AG09309 (cell line): ENCODE measurements at regions not wholly inside any gene's neighbourhood (a gene's known extent, or its start where the extent isn't known, plus 50 kb on each side); places are given as distances from the start of the nearest gene placed in this dataset.
A peak's percentile ranks its signal among the peaks of the same experiment; 100 is the strongest.

ENCODE experiments used
- DNase-seq: peaks from one replicate; pipeline ENCODE4 v3.0.0-alpha.2; 2010; ENCODE audit warnings: low read depth
- H3K4me3 ChIP-seq: 2 replicates; pipeline ENCODE4 v1.5.1; 2011; ENCODE audit warnings: mild to moderate bottlenecking, low read depth, low read length, moderate library complexity; ENCODE audit not compliant: control insufficient read depth
- CTCF ChIP-seq: IDR thresholded peaks from 2 replicates; pipeline ENCODE4 v1.5.1; 2011; ENCODE audit warnings: mild to moderate bottlenecking, low read depth, low read length, inconsistent platforms; ENCODE audit not compliant: insufficient read depth, control insufficient read depth; ENCODE audit errors: missing control alignments

GRCh38 chr6:73951183-73951582 lies 255.2 kb downstream of the CD109 start:
- H3K4me3 ChIP-seq = no peak overlapping the region
- no peak for TF ChIP-seq CTCF
- no peak for DNase-seq

GRCh38 chr6:73943930-73944652 lies 248.1 kb downstream of the CD109 start:
- no peak for TF ChIP-seq CTCF
- DNase-seq = no peak
- no peak overlapping the region for H3K4me3 ChIP-seq

- no peak for DNase-seq
- H3K4me3 ChIP-seq = no peak overlapping the region
- no peak for TF ChIP-seq CTCF
Observed at GRCh38 chr6:73943411-73943810, 247.4 kb downstream of the CD109 start.

GRCh38 chr6:73942592-73943186 lies 246.7 kb downstream of the CD109 start:
- TF ChIP-seq CTCF = peak; percentile 17
- no peak for DNase-seq

GRCh38 chr6:73941892-73942291 lies 245.9 kb downstream of the CD109 start:
- TF ChIP-seq CTCF = no peak
- H3K4me3 ChIP-seq = no peak overlapping the region
- DNase-seq = no peak

More at GRCh38 chr6:73942592-73943186, 246.7 kb downstream of the CD109 start:
- no peak overlapping the region for H3K4me3 ChIP-seq

GRCh38 chr6:73937805-73938204 lies 241.8 kb downstream of the CD109 start:
- DNase-seq = no peak
- no peak for TF ChIP-seq CTCF
- no peak overlapping the region for H3K4me3 ChIP-seq
